ELR (cell line): ENCODE measurements at regions not wholly inside any gene's neighbourhood (a gene's known extent, or its start where the extent isn't known, plus 50 kb on each side); places are given as distances from the start of the nearest gene placed in this dataset.

Experiments used
- DNase-seq: peaks from one replicate; pipeline ENCODE4 v3.0.0-alpha.2; 2015; ENCODE audit warnings: low read depth

DNA sequence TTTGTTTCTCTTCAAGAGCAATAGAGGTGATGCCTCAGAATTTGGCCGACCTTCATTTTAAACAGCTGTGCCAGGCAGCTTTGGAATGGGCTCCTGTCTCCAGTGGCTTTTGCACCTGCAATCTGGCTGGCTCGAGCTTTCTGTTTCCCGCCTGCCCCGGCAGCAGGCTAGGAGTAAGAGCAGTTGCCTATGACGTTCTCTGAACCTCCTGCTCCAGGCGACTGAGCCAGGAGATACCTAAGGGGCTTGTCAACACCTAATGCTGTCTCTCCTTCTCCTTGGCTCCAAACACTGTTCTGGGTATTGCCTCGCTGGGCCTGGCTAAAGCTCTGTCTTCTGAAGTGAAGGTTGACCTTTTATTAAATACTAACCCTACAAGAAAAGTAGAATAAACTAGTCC, 229.9 kb downstream of the LRRN1 start:
- DNase-seq = no peak

DNA sequence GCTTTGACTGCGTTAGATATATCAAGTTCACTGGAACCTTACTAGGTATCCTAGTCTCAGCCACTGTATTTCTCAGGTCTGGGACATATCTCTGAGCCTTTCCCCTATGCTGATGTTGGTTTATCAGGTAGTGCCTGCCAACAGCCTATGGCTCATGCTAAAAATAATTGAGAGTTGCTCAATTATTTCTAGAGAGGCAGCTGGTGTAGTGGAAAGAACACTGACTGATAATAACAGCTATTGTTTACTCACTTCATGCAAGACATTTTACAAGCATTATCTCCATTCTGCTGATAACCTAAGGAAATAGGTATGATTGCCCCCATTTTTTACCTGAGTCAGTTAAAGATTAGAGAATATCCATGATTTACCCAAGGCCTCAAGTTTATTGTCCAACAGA, 231.4 kb downstream of the LRRN1 start:
- no peak for DNase-seq

DNA sequence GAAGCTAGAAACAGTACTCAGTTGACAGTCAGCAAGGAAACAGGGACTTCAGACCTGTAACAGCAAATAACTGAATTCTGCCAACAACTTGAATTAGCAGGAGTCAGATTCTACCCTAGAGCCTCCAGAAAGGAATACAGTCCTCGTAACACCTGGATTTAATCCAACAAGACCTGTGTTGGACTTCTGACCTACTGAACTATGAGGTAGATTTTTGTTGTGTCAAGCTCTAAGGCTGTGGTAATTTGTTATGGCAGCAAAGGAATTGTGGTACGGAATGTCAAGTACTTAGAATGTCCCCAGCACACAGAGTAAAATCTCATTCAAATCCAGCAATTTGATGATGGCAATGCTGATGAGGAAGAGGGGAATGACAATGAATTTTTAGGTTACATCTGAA, 234.1 kb downstream of the LRRN1 start:
- no peak for DNase-seq

DNA sequence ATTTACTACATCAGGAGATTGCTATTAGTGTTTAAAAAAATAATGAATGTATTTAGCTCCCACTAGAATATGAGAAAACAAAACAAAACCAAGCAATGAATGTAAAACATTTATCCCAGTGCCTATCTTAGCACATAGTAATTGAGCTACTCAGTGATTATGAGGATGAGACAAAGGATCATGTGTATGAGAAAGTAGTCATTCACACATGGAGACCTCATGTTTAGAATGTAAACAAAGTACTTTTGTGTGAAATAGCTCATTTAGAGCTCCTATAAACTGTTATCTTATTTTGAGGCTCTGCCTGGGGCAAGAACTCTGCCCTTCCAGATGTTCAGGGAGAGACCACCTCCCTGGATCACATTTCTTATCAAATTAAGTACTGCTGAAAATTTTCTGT, 236.8 kb downstream of the LRRN1 start:
- DNase-seq = no peak

DNA sequence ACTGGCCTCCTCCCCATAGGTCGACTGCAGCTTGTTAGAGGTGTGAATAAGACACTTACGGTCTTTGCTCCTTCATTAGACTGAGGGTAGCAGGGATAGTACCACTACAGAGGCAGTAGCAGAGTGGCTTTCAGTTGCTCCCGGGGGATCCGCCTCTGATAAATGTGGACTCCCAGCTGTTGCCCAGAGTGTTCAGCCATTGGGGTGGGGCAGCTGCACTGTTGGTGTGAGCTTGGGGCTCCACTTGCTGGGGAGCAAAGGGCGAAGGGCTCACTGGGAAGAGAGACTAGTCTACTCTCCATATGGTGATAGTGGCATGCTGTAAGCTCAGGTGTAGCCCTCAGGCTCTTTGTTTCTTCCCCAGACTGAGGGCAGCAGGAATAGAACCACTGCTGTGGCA, 239.1 kb downstream of the LRRN1 start:
- no peak for DNase-seq

DNA sequence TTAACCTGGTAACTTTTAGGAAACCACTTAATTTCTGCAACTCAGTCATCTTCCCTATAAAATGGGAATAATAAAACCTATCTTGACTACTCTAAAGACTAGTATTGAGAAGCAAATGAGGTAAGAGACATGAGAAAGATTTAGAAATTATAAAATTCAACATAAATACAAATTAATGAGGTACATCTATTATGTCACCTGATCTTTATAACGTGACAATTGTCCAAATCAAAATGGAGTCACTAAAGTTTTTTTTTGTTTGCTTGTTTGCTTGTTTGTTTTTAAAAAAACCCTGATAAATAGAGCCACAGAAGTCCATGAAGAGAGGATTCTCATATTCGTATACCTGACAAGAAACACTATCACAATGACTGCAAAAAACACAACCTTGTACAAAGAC, 242.8 kb downstream of the LRRN1 start:
- DNase-seq = no peak

DNA sequence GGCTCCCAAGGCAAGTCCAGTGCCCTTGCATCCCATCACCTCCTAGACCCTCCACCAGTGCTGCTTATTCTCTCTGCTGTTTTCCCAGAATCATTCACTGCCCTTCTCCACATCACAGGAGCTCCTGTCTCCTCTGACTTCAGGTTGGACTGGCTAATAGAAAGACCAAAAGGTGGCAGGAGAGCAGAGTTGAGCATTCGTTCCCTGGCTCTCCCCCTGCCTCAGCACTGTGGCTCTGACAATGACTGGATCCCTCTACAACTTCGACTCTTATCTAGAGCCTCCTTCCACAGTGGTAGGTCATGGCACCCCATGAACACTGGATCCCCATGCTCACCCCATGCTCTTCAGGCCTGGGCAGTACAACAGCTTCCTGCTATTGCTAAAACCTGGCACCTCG, 243.6 kb downstream of the LRRN1 start:
- no peak for DNase-seq

DNA sequence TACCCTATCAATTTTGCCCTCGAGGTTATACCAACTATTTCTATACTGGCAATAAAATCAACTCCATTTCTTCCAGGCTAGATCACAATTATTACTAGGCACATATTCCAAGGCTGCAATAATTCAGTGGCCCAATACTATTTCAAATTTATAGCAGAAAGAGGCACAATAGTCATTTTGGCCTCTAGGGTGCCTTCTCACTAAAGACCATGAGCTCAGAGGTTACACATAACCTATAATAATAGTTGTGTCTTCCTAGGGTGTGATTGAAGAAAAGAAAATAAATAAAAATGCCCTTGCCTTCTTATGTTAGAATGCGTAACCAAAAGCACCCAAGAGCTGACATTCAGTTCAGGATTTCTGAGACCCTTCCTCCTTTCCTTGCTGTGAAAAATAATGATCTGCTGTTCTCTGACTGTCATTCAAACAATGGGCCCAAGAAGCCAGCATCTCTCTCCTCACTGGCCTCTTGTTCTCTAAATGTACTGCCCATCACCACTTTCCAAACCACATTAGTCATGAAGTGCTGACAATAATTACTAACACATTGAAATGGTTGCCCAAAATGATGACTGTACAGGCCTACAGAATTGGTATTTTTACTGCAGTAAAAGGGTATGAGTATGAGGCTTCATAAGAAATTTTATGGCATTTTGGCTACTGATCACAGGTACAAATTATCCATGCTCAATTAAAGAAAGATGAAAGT, 244.8 kb downstream of the LRRN1 start:
- DNase-seq = no peak

DNA sequence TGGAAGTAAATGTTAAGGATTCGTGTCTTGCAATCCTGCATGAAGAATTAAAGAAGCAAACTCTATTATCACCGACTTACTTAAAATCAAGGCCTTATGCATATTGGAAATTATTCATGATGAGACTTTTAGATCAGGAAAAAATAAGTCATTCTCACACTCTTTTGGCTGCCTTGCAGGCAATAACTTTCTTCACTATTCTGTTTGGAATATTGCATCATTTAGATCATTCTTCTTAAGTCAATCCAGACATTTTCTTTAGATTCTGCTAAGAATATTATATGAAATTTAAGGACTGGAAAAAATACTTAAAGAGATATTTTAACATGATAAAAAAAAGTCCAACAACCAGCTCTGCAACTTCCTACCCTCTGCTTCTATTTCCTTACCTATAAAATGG, 245.4 kb downstream of the LRRN1 start:
- no peak for DNase-seq

DNA sequence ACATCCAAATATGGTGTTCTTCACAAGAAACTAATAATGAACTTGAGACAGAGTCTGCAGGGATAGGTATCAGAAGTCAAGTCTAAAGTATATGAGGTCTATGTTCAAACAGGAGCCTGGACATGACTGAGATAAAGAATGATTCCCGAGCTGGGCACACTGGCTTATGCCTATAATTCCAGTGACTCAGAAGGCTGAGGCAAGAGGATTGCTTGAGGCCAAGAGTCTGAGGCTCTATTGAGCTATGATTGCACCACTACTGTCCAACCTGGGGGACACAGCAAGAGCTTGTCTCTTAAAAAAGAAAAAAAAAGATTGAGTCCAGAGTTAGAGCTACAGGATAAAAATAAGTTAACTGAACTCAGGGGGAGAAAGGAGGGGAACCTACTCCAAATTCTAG, 246.5 kb downstream of the LRRN1 start:
- no peak for DNase-seq

DNA sequence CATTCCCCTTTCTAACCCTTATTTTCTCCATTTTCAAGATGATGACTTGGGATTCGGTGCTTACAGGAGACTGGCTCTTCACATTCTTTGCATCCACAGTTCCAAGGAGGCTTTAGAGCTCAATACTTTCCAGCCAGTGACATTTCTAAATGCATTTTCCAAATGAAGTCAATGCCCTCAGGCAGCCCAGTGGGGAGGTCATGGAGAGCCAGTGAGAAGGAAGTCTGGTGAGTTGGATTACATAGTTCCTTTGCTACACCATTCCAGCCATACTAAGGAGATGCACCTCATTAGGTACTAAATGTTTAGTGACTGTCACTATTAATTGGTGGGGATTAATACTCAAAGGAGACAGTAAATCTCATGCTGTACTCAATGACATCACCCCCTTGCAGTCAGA, 248.1 kb downstream of the LRRN1 start:
- DNase-seq = no peak

DNA sequence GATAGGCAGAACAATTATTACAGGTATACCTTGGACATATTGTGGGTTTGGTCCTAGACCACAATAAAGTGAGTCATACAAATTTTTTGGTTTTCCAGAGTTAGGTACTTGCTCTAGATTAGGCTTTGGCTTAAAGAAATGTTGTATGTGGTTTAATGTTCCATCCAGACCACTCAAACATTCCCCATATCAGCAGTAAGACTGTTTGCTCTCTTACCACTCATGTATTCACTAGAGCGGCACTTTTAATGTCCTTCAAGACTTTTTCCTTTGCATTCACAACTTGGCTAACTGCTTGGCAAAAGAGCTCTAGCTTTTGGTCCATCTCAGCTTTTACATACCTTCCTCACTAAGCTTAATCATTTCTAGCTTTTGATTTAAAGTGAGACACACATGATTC, 250.5 kb upstream of the SETMAR start:
- no peak for DNase-seq

DNA sequence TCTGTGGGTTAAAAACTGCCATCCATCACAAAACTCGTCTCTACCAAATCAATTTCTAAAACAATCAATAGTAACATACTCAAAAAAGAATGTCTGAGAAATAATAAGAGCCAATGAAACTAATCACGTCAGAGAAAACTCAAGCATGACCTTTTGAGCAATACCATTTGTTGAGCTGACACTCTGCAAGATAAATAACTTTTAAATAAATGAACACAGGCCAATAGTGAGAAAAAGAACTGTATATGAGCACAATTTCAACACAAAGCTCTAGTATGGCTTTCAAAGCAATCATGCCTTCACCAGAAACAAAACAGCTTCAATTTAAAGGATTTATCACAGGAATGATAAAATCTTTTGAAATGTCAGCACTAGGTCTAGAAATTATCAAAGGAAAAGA, 249.2 kb upstream of the SETMAR start:
- no peak for DNase-seq

DNA sequence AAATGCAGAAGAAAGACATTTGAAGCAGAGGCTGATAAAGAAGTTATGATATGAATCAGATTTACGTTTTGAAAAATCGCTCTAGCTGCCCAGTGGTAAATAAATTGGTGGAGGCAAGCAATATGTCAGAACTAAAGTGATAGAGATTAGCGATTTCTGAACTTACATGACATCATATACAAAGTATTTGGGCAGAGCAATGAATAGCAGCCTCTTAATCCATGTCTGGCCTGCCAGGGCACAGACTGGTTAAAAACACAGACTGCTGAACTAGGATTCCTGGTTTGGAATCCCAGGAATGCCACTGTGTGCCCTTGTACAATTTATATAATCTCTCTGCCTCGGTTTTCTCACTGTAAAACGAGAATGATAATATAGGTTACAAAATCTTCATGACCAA, 243.1 kb upstream of the SETMAR start:
- no peak for DNase-seq

DNA sequence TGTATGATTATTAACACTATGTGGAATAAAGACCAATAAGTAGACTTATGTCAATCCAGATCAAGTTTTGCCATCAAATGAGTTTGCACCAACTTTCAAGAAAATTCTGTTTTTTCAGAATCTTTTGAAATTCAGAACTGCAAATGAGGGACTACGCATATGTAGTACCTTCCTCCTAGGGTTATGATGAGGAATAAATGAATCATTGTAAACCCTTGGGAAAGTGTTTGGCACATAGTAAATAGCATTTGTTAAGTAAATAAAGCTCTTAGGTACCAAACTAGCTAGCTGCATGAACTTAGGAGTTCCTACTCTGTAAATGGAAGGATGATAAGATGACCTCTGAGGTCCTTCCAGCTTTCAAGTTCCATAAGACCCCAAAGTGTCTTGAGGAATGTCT, 242.6 kb upstream of the SETMAR start:
- DNase-seq = no peak

DNA sequence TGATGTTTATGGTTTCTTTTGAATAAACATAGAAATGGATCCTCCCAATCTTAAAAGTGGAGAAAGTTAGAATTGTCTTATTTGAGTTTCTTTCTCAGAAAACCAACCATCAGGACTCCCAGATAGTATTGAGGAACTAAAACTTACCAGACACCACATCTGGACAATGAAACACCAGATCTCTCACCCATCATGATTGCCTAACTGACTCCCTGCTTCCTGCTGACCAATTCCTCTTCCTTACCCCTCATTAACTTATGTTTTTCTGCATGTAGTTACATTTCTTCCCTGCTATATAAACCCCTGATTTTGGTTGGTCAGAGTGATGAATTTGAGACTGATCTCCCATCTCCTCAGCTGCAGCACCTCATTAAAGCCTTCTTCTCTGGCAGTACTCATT, 242.0 kb upstream of the SETMAR start:
- no peak for DNase-seq

DNA sequence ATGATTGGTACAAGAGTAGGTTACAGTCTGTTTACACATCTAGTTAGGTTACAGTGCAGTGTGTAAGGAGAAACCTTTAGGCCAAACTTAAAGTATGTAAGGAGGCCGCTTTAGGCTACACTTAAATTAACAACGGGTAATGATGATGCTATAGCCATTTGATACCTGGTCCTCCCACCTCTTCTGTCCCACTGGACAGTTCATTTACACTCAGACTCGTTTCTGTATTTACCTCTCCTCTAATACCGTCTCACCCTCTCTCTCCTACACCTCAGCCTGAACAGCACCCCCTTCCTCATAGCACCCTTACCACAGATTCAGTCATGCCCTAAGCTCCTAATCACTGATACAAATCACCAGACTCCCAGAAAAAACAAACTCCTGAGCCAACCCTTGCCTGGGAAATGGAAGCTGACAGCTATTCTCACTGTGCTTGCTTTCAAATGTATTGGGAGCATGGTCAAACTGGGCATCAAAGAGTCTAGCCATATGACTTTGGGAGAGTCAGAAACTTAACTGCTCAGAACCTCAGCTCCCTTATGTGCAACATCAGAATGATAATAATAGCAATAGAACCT, 241.3 kb upstream of the SETMAR start:
- no peak for DNase-seq

DNA sequence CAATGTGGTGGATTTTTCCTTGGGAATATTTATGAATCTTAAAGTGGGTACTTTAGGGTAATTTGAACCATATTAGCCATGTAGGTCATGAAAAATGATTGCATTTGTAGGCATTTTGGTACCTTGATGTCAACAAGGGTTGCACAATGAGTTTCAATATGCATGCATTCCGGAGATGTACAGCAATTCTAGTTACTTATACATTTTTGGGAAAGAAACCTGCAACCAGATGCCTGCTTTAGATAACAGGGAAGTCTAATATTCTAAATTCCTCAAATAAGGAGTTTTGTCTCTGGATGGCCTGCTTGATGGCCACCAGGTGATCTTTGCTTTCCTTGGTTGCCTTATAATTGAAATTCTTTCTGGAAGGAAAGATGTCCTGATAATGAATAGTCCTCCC, 240.5 kb upstream of the SETMAR start:
- DNase-seq = no peak

DNA sequence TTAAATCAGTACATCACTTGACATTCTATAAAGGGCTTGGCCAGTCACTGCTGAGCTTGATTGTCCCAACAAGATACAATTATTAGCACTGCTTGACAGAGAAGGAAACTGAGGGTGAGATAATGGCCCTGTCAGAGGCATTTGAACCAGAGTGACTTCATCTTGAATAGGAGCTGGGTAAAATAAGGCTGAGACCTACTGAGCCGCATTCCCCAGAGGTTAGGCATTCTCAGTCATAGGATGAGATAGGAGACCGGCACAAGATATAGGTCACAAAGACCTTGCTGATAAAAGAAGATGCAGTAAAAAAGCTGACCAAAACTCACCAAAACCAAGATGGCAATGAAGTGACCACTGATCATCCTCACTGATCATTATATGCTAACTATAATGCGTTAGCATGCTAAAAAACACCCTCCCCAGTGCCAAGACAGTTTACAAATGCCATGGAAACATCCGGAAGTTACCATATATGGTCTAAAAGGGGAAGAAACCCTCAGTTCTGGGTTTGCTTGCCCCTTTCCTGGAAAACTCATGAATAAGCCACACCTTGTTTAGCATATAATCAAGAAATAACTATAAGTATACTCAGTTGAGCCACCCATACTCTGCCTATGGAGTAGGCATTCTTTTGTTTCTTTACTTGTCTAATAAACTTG, 239.1 kb upstream of the SETMAR start:
- DNase-seq = no peak

DNA sequence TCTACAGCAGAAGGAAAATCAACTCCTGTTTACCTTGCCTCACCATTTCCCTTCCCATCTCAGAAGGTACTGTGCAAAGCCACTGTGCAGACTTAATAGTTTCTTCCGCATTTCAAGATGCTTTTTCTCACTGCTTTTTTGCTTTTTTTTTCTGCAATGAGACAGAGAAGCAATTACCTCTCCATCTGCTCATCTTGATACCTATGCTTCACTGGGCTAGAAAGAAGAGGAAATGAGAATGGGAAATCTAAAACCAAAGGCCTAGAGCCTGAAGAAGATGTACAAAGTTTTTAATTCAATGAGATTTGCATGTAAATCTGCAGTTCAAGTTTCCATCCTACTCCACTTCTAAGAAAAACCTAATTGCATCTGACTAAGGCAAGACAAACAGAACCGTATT, 238.1 kb upstream of the SETMAR start:
- DNase-seq = no peak

DNA sequence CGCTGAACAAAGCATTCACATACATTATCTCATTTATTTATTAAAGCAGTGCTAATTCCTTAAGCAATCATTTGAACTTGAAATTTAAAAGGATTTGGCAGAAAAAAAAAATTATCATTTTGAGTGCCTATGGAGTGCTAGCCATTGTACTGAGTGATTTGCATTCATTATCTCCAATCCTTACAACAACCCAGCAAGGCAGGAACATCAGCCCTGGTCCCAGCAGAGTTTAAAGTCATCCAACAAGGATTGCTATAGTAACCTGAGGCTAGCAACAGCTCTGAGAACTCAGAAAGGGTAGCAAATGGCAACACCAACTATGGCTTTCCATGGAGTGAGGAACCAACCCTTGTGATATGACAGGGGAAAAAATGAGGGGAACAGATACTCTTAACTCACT, 237.6 kb upstream of the SETMAR start:
- no peak for DNase-seq

DNA sequence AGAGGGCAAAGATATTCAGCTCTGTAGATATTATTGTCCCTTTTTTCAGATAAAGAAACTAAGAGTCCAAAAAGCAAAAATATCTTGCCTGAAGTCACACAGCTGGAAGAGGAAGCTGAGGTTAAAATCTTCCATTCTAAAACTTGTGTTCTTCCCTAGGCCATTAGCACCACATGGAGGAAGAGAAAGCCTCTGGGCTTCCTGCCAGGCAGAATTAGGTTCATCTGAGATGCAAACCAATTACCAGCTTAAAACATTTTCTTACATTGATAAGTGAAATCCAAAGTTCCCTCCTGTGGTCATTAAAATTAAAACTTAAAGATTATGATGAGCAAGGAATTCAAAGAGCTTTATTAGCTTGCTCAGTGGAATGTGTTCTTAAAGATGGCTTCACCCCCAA, 235.3 kb upstream of the SETMAR start:
- no peak for DNase-seq

DNA sequence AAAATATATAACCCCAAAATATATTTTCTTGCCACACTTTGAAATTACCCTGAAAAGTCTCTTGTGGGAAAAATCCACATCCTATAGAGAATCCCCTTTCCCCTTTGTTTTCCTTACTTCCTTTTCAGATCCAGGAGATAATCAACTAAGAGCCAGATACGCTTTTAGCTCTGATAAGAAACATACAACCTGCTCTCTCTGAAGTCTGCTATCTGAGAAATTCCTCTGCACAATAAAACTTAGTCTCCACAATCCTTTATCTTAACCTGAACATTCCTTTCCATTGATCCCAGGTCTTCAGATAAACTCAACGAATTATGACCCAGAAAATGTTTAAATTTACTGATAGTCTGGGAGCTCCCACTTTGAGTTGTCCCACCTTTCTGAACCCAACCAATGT, 233.4 kb upstream of the SETMAR start:
- no peak for DNase-seq
